A673 (cell line): ENCODE measurements at regions not wholly inside any gene's neighbourhood (a gene's known extent, or its start where the extent isn't known, plus 50 kb on each side); places are given as distances from the start of the nearest gene placed in this dataset.

Experiments
- EZH2 ChIP-seq: fragments of 200-600 bp; sonication (generic); IDR thresholded peaks from 2 replicates; pipeline ENCODE4 v1.6.1; 2017; ENCODE audit warnings: borderline replicate concordance, low read depth, mild to moderate bottlenecking, mixed read lengths, antibody characterized with exemption, low read length; ENCODE audit not compliant: poor library complexity, severe bottlenecking
- TF ChIP-seq, protein P1 (sequence below): fragments of 300-800, 200-600 bp; sonication (generic); conservative IDR thresholded peaks from 2 replicates; pipeline ENCODE4 v1.5.1; 2017; ENCODE audit warnings: low read depth, mild to moderate bottlenecking, antibody characterized with exemption, low read length, moderate library complexity, mixed read lengths

DNA sequence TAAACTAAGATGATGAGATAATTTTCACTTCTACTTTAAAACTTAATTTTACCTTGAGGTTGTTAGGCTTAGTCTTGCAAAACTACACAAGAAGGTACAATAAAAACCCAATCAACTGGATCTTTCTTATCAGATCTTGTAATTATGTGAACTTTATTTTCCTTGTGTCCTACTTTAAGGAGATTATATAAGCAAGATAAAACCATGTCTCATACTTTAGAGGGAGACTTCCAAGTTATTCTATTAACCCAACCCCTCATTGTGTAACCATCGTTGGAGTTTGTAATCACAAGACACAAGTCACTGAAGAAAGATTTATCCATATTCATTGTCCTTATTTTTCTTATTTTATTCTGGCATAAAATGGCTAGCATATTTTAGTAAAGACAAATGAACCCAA lies 165.6 kb downstream of the SERPINI1 start:
- TF ChIP-seq, protein P1, sequence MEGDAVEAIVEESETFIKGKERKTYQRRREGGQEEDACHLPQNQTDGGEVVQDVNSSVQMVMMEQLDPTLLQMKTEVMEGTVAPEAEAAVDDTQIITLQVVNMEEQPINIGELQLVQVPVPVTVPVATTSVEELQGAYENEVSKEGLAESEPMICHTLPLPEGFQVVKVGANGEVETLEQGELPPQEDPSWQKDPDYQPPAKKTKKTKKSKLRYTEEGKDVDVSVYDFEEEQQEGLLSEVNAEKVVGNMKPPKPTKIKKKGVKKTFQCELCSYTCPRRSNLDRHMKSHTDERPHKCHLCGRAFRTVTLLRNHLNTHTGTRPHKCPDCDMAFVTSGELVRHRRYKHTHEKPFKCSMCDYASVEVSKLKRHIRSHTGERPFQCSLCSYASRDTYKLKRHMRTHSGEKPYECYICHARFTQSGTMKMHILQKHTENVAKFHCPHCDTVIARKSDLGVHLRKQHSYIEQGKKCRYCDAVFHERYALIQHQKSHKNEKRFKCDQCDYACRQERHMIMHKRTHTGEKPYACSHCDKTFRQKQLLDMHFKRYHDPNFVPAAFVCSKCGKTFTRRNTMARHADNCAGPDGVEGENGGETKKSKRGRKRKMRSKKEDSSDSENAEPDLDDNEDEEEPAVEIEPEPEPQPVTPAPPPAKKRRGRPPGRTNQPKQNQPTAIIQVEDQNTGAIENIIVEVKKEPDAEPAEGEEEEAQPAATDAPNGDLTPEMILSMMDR: no peak
- no peak for TF ChIP-seq EZH2
